WTC11 (cell line): ENCODE measurements at regions not wholly inside any gene's neighbourhood (a gene's known extent, or its start where the extent isn't known, plus 50 kb on each side); places are given as distances from the start of the nearest gene placed in this dataset.

Experiments
- ATF1 ChIP-seq: sonication (generic); formaldehyde crosslinking; IDR thresholded peaks from 2 replicates; pipeline ENCODE4 v1.8.1; 2023; ENCODE audit warnings: mild to moderate bottlenecking, moderate library complexity, missing genetic modification reagents
- ATF3 ChIP-seq: sonication (generic); formaldehyde crosslinking; conservative IDR thresholded peaks from 2 replicates; pipeline ENCODE4 v1.8.1; 2022; ENCODE audit warnings: mild to moderate bottlenecking, missing genetic modification reagents
- CBFB ChIP-seq: sonication (generic); formaldehyde crosslinking; IDR thresholded peaks from 2 replicates; pipeline ENCODE4 v1.8.1; 2022; ENCODE audit warnings: mild to moderate bottlenecking, low read depth, missing genetic modification reagents
- ETV6 ChIP-seq: sonication (generic); formaldehyde crosslinking; IDR thresholded peaks from 2 replicates; pipeline ENCODE4 v1.8.1; 2022; ENCODE audit warnings: mild to moderate bottlenecking, missing genetic modification reagents
- FOXJ3 ChIP-seq: sonication (generic); formaldehyde crosslinking; IDR thresholded peaks from 2 replicates; pipeline ENCODE4 v1.9.0; 2021; ENCODE audit warnings: missing genetic modification reagents, mild to moderate bottlenecking, borderline replicate concordance
- MAX ChIP-seq: sonication (generic); formaldehyde crosslinking; IDR thresholded peaks from 2 replicates; pipeline ENCODE4 v1.8.0; 2022; ENCODE audit warnings: mild to moderate bottlenecking, missing genetic modification reagents
- RORB ChIP-seq: fragments of 250-450 bp; sonication (Bioruptor Pico); IDR thresholded peaks from 2 replicates; pipeline ENCODE4 v1.9.0; 2021; ENCODE audit warnings: mild to moderate bottlenecking
- TEAD4 ChIP-seq: sonication (generic); formaldehyde crosslinking; IDR thresholded peaks from 2 replicates; pipeline ENCODE4 v1.8.0; 2022; ENCODE audit warnings: mild to moderate bottlenecking, missing genetic modification reagents
- ZNF121 ChIP-seq: sonication (generic); formaldehyde crosslinking; IDR thresholded peaks from 2 replicates; pipeline ENCODE4 v1.8.0; 2023; ENCODE audit warnings: missing genetic modification reagents
- ZNF317 ChIP-seq: sonication (generic); formaldehyde crosslinking; IDR thresholded peaks from 2 replicates; pipeline ENCODE4 v1.8.1; 2023; ENCODE audit warnings: low read depth, mild to moderate bottlenecking, moderate library complexity, missing genetic modification reagents, borderline replicate concordance
- TF ChIP-seq, protein P1 (sequence below): fragments of 200-600 bp; IDR thresholded peaks from 2 replicates; pipeline ENCODE4 v1.8.0; 2022; ENCODE audit warnings: antibody characterized with exemption

DNA sequence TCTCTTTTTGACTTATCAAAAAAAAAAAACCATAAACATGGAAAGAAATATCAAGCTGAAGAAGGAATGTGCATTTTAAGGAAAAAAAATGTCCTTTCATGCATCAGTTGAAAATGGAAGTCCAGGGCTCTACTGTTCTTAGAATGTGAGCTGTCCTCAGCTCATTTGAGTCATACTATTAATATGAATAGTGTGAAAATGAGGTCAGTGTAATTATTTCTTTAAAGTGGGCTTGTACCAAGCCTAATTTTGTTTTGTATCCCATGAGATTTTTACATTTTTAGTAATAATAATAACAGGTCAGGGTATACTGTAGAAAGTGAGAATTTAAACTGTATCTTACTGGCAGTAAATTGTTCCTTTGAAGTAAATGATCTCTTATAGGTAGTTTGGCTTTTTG, 148.5 kb downstream of the NAA11 start:
- TF ChIP-seq CBFB (CRISPR knock-in tag): no peak
- TF ChIP-seq, protein P1, sequence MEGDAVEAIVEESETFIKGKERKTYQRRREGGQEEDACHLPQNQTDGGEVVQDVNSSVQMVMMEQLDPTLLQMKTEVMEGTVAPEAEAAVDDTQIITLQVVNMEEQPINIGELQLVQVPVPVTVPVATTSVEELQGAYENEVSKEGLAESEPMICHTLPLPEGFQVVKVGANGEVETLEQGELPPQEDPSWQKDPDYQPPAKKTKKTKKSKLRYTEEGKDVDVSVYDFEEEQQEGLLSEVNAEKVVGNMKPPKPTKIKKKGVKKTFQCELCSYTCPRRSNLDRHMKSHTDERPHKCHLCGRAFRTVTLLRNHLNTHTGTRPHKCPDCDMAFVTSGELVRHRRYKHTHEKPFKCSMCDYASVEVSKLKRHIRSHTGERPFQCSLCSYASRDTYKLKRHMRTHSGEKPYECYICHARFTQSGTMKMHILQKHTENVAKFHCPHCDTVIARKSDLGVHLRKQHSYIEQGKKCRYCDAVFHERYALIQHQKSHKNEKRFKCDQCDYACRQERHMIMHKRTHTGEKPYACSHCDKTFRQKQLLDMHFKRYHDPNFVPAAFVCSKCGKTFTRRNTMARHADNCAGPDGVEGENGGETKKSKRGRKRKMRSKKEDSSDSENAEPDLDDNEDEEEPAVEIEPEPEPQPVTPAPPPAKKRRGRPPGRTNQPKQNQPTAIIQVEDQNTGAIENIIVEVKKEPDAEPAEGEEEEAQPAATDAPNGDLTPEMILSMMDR: no peak
- TF ChIP-seq ATF1 (CRISPR knock-in tag): no peak
- TF ChIP-seq ETV6: no peak
- no peak for TF ChIP-seq RORB
- no peak for TF ChIP-seq TEAD4 (CRISPR knock-in tag)
- TF ChIP-seq FOXJ3: no peak
- TF ChIP-seq ZNF121 (CRISPR knock-in tag): no peak
- no peak for TF ChIP-seq MAX (CRISPR knock-in tag)
- no peak for TF ChIP-seq ATF3 (CRISPR knock-in tag)
- TF ChIP-seq ZNF317 (CRISPR knock-in tag): no peak
